Lung (tissue), 11 donors: ENCODE measurements at regions not wholly inside any gene's neighbourhood (a gene's known extent, or its start where the extent isn't known, plus 50 kb on each side); places are given as distances from the start of the nearest gene placed in this dataset.

Source experiments
- ATAC-seq: fragments of 200-7000 bp; cut with Tn5 transposase; one replicate; pipeline ENCODE4 v1.9.1; 2020; ENCODE audit warnings: moderate number of reproducible peaks; ENCODE audit not compliant: insufficient read depth, low FRiP score
- DNase-seq, 3 donors: peaks; one replicate each; pipeline ENCODE4 v3.0.0-alpha.2; 2013 to 2017
- H3K27ac ChIP-seq, 2 donors: one replicate each; pipeline ENCODE4 v1.5.1; 2013; ENCODE audit warnings: mild to moderate bottlenecking in 2 of 2, moderate library complexity in 2 of 2, control low read depth in 1 of 2, inconsistent platforms in 1 of 2, low read depth in 1 of 2, low read length in 1 of 2
- H3K27me3 ChIP-seq, 3 donors: one replicate each; pipeline ENCODE4 v1.5.1; 2013; ENCODE audit warnings: low read length in 2 of 3; ENCODE audit not compliant: control insufficient read depth in 3 of 3, insufficient read depth in 3 of 3
- H3K36me3 ChIP-seq, 4 donors: one replicate each; pipeline ENCODE4 v1.5.1; 2013; ENCODE audit warnings: low read length in 4 of 4, mild to moderate bottlenecking in 1 of 4, moderate library complexity in 1 of 4; ENCODE audit not compliant: control insufficient read depth in 4 of 4, insufficient read depth in 4 of 4
- H3K4me1 ChIP-seq, 5 donors: one replicate each; pipeline ENCODE4 v1.5.1; 2013; ENCODE audit warnings: low read length in 5 of 5, mild to moderate bottlenecking in 2 of 5, moderate library complexity in 1 of 5; ENCODE audit not compliant: control insufficient read depth in 5 of 5, insufficient read depth in 5 of 5
- H3K4me3 ChIP-seq: one replicate; pipeline ENCODE4 v1.5.1; 2013; ENCODE audit warnings: mild to moderate bottlenecking, control low read depth, moderate library complexity
- H3K9ac ChIP-seq, 2 donors: one replicate each; pipeline ENCODE4 v1.5.1; 2013; ENCODE audit warnings: low read length in 2 of 2, control low read depth in 1 of 2; ENCODE audit not compliant: insufficient read depth in 1 of 2
- H3K9me3 ChIP-seq, 4 donors: one replicate each; pipeline ENCODE4 v1.5.1; 2013; ENCODE audit warnings: low read length in 3 of 4, mild to moderate bottlenecking in 1 of 4, moderate library complexity in 1 of 4; ENCODE audit not compliant: control insufficient read depth in 4 of 4, insufficient read depth in 3 of 4
- WGBS, 2 donors: extraction: QIAGEN DNeasy Blood & Tissue Kit; methylation state at CpG; one replicate each; pipeline ENCODE4 v1.1.7; 2013; 5-methylcytosine and 5-hydroxymethylcytosine counted together
- TF ChIP-seq, protein P1 (sequence below): IDR thresholded peaks from 2 replicates; pipeline ENCODE4 v1.5.1; 2012; ENCODE audit warnings: mild to moderate bottlenecking; ENCODE audit errors: control extremely low read depth, extremely low read depth
- donor health status: control.
- donor health status: control.
- donor health status: Bipolar disorder and iron deficiency.
- donor health status: healthy.
- donor health status: DM: yes; HTN: yes; CAD: no.

DNA sequence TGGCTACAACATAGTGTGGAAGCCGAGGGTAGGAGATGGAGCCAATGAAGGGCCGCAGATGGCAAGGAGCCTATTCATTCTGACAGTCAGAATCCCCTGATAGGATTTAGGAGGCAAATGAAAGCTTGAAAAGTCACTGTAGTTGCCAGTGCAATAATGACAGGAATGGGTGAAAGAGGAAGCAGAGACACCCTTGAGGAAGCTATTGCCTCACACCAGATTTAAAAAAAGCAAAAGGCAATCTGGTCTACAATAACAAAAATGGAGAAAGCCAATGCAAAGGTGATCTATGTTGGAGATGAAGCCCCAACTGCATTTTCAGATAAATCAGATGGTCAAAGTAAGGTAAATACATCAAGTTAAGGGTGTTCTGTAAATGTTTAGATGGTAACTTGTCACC lies 158.5 kb downstream of the TUBA3C start:
- Histone ChIP-seq H3K27ac (no peak overlapping the region), H3K4me3 (no peak overlapping the region), H3K27me3 (no peaks in the 10 kb centered on the region), H3K9me3 (peaks cover 0 to 6% (median 0%) of the 10 kb centered on the region in 4 donors), H3K4me1 (no peaks in the 10 kb centered on the region), H3K36me3 (no peaks in the 10 kb centered on the region), H3K9ac (no peak overlapping the region)
- DNase-seq (no peak), ATAC-seq (no peak)
- TF ChIP-seq, protein P1, sequence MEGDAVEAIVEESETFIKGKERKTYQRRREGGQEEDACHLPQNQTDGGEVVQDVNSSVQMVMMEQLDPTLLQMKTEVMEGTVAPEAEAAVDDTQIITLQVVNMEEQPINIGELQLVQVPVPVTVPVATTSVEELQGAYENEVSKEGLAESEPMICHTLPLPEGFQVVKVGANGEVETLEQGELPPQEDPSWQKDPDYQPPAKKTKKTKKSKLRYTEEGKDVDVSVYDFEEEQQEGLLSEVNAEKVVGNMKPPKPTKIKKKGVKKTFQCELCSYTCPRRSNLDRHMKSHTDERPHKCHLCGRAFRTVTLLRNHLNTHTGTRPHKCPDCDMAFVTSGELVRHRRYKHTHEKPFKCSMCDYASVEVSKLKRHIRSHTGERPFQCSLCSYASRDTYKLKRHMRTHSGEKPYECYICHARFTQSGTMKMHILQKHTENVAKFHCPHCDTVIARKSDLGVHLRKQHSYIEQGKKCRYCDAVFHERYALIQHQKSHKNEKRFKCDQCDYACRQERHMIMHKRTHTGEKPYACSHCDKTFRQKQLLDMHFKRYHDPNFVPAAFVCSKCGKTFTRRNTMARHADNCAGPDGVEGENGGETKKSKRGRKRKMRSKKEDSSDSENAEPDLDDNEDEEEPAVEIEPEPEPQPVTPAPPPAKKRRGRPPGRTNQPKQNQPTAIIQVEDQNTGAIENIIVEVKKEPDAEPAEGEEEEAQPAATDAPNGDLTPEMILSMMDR, result no peak
- WGBS, 2 donors, result 50 to 73% methylated on average over 2 of the region's 2 CpGs

GRCh38 chr13:19020988-19021387 lies 160.6 kb downstream of the TUBA3C start:
- H3K9ac ChIP-seq, result no peak overlapping the region
- TF ChIP-seq, protein P1, result no peak
- no peak overlapping the region for H3K27ac ChIP-seq
- H3K4me3 ChIP-seq, result no peak overlapping the region
- WGBS, 2 donors, result 69 to 75% methylated on average over 4 of the region's 4 CpGs
- no peaks in the 10 kb centered on the region for H3K36me3 ChIP-seq
- ATAC-seq (no peak), DNase-seq (no peak)
- peaks cover 0 to 6% (median 0%) of the 10 kb centered on the region in 4 donors for H3K9me3 ChIP-seq
- no peaks in the 10 kb centered on the region for H3K27me3 ChIP-seq
- no peaks in the 10 kb centered on the region for H3K4me1 ChIP-seq

DNA sequence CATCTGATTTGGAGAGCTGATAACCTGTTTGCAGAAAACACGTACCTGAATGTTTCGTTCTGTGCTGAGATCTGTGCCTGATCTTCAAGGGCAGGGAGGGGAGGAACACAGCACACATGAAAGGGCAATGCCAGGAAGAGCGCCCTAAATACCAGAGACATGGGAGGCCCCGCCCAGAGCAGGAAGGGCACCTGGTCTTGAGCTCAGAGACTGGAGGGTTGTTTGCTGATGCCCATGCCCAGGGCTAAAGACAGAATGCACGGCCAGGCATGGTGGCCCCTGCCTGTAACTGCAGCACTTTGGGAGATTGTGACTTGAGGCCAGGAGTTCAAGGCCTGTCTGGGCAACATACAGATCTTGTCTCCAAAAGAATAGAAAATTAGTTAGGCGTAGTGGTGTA lies 183.2 kb downstream of the TUBA3C start:
- no peaks in the 10 kb centered on the region for H3K36me3 ChIP-seq
- H3K9me3 ChIP-seq, result peaks cover 0 to 31% (median 1%) of the 10 kb centered on the region in 4 donors
- DNase-seq, result no peak
- H3K4me3 ChIP-seq, result no peak overlapping the region
- H3K9ac ChIP-seq, result no peak overlapping the region
- peaks cover 0 to 11% (median 0%) of the 10 kb centered on the region in 5 donors for H3K4me1 ChIP-seq
- 74 to 75% methylated on average over 6 of the region's 6 CpGs for WGBS, 2 donors
- H3K27ac ChIP-seq, result no peak overlapping the region
- no peaks in the 10 kb centered on the region for H3K27me3 ChIP-seq
- ATAC-seq, result no peak
- TF ChIP-seq, protein P1, result no peak

- no peaks in the 10 kb centered on the region for H3K36me3 ChIP-seq
- peaks cover 0 to 32% (median 3%) of the 10 kb centered on the region in 4 donors for H3K9me3 ChIP-seq
- no peak overlapping the region for H3K4me3 ChIP-seq
- WGBS, 2 donors, result 93 to 95% methylated on average over 1 of the region's 1 CpG
- H3K9ac ChIP-seq, result no peak overlapping the region
- ATAC-seq, result no peak
- DNase-seq, result no peak
- H3K27me3 ChIP-seq, result no peaks in the 10 kb centered on the region
- TF ChIP-seq, protein P1, result no peak
- no peak overlapping the region for H3K27ac ChIP-seq
- H3K4me1 ChIP-seq, result peaks cover 0 to 14% (median 0%) of the 10 kb centered on the region in 5 donors
These were observed 185.0 kb downstream of the TUBA3C start for GRCh38 chr13:18996627-18997051.
